HPDE6-E6E7 (cell line): ENCODE measurements at regions not wholly inside any gene's neighbourhood (a gene's known extent, or its start where the extent isn't known, plus 50 kb on each side); places are given as distances from the start of the nearest gene placed in this dataset.

Source experiments
- DNase-seq: peaks from one replicate; pipeline ENCODE4 v3.0.0; 2011; ENCODE audit warnings: missing footprints; ENCODE audit errors: extremely low spot score

DNA sequence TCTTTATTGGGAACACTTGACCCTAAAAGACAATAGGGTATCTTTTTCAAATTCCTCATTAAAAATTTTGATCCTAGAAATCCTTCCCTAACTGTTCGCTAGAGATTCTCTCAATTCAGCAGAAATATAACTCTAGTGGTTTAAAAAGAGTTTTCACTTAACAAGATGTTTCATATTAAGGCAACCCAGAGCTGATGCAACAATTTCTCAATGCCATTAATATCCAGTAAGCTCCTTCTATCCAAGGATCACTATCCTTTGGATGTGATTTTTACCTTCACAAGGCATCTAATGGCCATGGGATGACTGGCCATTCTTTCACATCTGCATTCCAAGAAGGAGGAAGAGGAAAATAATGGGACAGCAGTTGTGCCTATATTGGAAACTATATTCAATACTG, 183.4 kb downstream of the ANKRD50 start:
- DNase-seq = no peak

DNA sequence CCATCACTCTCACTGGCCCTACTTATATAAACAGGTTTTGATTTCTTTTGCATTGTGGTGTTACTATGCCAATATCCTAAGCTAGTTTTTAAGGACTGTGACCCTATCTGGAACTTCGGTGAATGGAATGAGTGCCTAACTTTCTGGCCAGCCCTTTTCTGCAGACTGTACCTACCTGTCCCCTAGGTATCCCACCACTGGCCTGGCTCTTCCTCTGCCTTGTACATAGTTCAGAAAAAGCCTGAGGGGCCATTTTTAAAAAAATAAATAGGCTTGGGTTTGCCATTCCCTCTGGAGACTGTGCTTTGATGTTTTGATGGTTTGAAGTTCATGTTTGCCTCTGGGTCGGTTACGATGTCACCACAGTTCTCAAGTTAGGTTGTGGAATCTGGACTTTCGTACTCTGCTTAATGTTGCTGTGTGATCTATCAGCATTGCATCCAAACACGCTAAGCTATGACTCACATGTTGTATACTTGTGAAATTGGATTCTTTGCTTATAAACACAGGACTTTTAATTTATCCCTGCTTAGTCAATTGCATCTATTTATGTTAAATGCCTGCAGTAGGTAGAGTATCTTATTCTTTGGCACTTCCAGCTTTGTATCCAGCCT, 182.0 kb downstream of the ANKRD50 start:
- DNase-seq = no peak

GRCh38 chr4:124534131-124534530, 178.4 kb downstream of the ANKRD50 start:
- DNase-seq = no peak

GRCh38 chr4:124535003-124535402, 177.5 kb downstream of the ANKRD50 start:
- no peak for DNase-seq

DNA sequence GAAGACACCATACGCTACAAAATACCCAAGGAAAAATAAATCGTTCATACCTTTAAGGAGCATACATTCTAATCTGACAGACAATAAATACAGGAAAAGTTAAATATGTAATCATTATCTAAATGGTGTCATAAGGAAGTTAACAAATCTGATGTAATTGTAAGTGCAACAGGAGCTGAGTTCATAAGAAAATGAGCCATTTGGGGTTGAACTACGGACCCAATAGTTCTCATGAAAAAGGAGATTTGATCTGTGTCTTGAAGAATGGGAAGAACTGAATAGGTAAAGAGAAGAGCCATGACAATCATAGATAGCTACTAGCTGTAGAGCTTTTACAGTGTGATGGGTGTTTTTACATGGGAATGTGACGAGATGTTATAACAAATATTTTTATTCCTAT, 175.6 kb downstream of the ANKRD50 start:
- no peak for DNase-seq

DNA sequence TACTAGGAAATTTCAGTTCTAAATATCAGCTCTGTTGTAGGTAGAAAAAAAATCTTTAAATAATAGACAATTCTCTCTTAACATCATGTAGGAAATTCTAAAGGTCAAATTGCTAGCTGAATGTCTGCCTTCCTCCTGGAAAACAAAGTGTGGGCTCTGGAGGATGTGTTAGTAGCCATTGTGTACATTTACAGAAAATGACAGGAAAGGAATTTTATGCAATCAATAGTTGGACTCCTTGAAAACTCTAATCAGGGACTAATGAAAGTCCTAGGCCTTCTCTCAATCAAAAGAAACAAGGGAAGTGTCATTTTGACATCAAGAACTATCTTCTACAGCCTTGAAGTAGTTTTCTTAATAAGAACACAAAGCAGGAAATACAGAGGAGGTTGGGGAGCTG, 174.6 kb downstream of the ANKRD50 start:
- DNase-seq = no peak

GRCh38 chr4:124540014-124540413, 172.5 kb downstream of the ANKRD50 start:
- no peak for DNase-seq

DNA sequence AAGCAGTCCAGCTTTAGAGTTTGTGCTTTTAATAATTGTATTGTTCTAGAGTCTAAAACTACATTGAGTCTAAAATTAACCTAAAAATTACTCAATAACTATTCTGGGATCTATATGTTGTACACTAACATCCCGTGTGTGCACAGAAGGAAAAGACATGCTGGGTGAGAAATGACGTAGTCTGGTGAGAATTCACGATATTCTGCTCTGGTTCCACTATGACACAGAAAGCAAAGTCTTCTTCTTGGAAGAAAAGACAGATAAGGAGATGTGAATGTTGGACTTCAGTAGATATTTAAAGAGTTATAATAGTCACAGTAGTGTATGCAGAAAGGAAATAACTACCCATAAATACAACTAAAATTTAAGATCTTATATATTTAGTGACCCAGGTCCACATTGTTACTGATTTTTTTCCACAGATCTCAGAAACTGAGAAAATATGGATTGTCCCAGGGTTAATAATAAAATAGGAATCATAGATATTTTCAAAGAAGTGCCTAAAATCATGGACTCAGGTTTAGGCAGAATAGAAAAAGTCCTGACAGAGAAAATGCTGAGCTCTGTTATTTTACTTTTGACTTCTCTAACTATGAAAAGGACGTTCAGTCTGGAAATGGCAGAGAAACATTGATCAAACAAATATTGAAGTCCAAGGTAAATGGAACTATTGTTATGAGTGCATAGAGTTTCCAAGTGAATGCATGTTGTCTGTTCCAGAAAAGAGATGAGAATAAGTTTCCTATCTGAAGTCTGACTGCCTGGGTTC, 170.7 kb downstream of the ANKRD50 start:
- DNase-seq = no peak

GRCh38 chr4:124555959-124556358, 156.6 kb downstream of the ANKRD50 start:
- DNase-seq = no peak

- no peak for DNase-seq
These were observed 148.4 kb downstream of the ANKRD50 start for GRCh38 chr4:124564121-124564520.

- no peak for DNase-seq
These were observed 147.2 kb downstream of the ANKRD50 start for GRCh38 chr4:124565371-124565770.

GRCh38 chr4:124566030-124566429, 146.5 kb downstream of the ANKRD50 start:
- DNase-seq = no peak

DNA sequence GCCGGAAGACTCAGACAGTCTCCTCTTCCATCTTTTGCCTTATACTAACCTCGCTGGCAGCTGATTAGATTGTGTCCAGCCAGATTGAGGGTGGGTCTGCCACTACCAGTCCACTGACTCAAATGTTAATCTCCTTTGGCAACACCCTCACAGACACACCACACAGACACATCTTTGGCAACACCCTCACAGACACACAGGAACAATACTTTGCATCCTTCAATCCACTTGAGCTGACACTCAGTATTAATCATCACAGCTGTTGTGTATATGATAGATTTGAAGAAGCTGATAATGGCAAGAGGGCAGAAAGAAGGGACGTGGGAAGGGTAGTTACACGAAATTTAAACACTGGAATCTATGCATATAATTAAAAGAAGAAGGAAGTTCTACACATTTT, 139.5 kb downstream of the ANKRD50 start:
- no peak for DNase-seq

DNA sequence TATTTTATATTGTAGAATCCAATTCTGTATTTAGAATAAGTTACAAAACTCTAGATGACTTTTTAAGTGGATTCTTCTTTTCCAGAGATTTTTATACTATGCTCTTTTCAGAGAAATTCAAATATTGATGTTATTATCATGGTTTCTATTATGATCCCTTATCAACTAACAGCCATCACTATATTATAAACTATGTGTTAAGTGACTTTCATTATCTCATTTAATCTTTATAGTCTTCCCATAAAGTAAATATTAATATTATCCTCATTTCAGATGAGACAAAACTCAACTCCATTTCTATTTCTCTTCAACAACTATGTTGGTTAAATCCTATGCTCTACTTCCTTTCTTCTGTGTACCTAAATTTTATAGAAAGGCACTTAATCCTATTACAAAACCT, 132.6 kb downstream of the ANKRD50 start:
- no peak for DNase-seq

GRCh38 chr4:124583797-124584196, 128.7 kb downstream of the ANKRD50 start:
- DNase-seq = no peak

DNA sequence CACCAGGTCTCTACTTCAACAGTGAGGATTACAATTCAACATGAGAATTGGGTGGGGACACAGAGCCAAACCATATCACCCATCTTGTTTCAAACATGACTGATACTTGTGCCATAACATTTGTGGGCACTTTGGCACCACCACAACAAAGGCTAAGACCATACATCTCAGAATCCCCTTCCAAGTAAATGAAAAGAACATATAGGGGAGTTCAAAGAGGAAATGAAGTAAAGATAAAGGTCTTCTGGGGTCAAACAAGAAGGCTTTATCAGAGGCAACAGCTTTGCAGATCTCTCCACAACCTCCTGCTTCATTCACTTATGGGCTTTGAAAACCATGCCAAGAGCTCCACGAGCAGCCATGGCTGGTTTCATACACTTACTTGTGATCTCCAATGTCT, 122.7 kb downstream of the ANKRD50 start:
- no peak for DNase-seq

- DNase-seq = no peak
These were observed 122.1 kb downstream of the ANKRD50 start for GRCh38 chr4:124590480-124590879.

GRCh38 chr4:124591637-124592036, 120.9 kb downstream of the ANKRD50 start:
- DNase-seq = no peak

DNA sequence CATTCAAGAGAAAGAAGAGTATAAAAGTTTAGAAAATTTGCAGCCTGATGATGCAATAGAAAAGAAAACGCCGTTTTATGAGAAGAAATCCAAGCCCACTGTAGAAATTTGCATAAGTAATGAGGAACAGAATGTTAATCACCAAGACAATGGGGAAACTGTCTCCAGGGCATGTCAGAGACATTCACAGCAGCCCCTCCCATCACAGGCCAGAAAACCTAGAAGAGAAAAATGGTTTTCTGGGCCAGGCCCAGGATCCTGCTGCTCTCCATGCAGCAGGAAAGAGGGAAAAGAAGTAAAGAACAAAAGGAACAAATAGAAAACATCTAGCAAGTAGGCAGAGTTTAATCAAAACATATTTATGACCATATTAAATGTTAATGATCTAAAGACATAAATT, 119.0 kb downstream of the ANKRD50 start:
- DNase-seq = no peak

DNA sequence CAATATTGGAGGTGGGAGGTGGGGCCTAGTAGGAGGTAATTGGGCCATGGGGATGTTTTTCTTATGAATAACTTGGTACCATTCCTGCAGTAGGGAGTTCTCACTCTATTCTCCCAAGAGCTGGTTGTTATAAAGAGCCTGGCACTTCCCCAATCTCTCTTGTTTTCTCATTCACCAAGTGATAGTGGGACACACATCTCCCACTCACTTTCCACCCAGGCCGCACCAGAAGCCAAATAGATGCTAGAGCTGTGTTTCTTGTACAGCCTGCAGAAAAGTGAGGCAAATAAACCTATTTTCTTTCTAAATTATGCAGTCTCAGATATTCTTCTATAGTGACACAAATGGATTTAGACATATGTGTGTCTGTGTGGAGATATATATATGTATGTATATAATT, 117.6 kb downstream of the ANKRD50 start:
- no peak for DNase-seq

DNA sequence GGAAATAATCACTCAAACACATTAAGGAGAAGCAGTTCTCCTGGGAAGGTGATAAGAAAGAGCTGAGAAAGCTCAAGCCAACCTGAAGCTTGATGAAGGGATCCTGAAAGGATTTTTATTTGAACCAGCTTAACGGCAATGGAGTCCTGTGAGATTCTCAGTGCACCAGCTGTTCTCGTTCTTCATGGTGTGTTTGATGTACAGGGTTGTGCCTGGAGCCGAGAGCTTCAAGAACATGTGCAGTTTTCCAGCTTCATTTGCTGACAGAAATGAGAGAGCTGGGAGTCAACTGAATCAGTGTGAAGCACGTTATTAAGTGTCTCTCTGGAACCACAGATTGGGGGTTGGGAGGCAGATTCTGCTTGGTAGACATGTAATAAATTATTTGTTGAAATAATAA, 115.7 kb downstream of the ANKRD50 start:
- DNase-seq = no peak

DNA sequence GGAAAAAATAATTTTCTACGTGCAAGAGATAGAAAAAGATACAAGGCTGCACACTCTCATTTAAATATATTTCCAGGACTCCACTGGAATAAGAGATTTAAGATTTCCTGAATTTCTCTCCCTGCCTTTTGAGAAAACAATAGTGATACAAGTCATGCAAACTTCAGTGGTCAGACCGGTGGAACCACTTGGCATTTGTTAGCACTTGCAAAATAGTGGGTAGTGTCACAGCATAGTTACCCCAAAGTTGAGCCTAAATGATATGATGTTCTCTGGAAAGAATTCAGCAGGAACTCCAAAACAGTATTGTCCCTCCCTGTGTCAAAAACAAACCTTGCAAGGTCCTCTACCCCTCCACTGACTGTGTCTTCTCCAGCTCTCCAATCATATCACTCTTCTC, 102.3 kb downstream of the ANKRD50 start:
- DNase-seq = peak; percentile 23
